A549 (cell line): ENCODE measurements at regions not wholly inside any gene's neighbourhood (a gene's known extent, or its start where the extent isn't known, plus 50 kb on each side); places are given as distances from the start of the nearest gene placed in this dataset.

ENCODE experiments used
- CTCF ChIP-seq: fragments of >200 bp; sonication (Bioruptor Twin); formaldehyde crosslinking; IDR thresholded peaks from 3 replicates; pipeline ENCODE4 v1.5.1; 2016
- MAFK ChIP-seq: fragments of 450-650 bp; IDR thresholded peaks from 2 replicates; pipeline ENCODE4 v1.6.1; 2014; ENCODE audit not compliant: partially characterized antibody
- NFE2L2 ChIP-seq: fragments of 150-350 bp; conservative IDR thresholded peaks from 2 replicates; pipeline ENCODE4 v1.6.1; 2014; ENCODE audit warnings: low read length
- NR3C1 ChIP-seq: fragments of >200 bp; sonication (Bioruptor Twin); formaldehyde crosslinking; IDR thresholded peaks from 3 replicates; pipeline ENCODE4 v1.6.1; 2017
- POLR2A ChIP-seq: IDR thresholded peaks from 2 replicates; pipeline ENCODE4 v1.6.1; 2012; ENCODE audit warnings: mild to moderate bottlenecking, low read length
- TF ChIP-seq, protein P1 (sequence below): fragments of 450-650 bp; IDR thresholded peaks from 2 replicates; pipeline ENCODE4 v1.6.1; 2014; ENCODE audit warnings: antibody characterized with exemption

- TF ChIP-seq POLR2A (no peak), CTCF (no peak), NFE2L2 (no peak), MAFK (no peak), NR3C1 (no peak)
- TF ChIP-seq, protein P1, sequence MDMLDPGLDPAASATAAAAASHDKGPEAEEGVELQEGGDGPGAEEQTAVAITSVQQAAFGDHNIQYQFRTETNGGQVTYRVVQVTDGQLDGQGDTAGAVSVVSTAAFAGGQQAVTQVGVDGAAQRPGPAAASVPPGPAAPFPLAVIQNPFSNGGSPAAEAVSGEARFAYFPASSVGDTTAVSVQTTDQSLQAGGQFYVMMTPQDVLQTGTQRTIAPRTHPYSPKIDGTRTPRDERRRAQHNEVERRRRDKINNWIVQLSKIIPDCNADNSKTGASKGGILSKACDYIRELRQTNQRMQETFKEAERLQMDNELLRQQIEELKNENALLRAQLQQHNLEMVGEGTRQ = no peak
Measured at GRCh38 chr3:181459516-181459915, 252.2 kb upstream of the SOX2 start.
